ENCODE measurements at regions not wholly inside any gene's neighbourhood (a gene's known extent, or its start where the extent isn't known, plus 50 kb on each side); places are given as distances from the start of the nearest gene placed in this dataset.

DNA sequence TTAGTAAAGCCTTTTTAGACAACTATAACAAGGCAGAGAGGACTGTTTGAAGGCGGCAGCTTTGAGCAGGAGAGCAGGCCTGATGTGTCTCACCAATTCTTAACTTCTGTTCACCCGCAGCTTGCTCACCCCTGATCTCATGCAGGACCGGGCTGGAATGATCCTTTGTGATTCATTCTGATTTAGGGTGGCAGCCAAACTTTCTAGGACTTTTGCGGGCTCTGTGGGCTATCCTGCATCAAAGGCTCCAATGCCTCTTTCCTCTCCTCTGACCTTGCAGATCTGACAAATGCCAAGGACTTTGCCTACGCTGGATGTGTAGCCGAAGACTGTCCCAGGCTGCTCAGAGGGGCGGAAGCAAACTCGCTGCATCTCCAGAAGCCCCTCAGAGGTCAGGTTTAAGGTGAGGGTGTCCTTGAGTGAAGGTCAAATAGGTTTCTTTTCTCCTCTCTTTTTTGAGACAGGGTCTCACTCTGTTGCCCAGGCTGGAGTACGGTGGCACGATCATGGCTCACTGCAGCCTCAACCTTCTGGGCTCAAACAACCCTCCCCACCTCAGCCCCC, 72.3 kb downstream of the VEGFA start:
- H3K9ac ChIP-seq (ENCODE audit: insufficient read depth, low read length, poor library complexity, severe bottlenecking): no peak overlapping the region
- DNase-seq: no peak
- H3K27me3 ChIP-seq (ENCODE audit: control insufficient read depth in 2 of 2, insufficient read depth in 2 of 2, low read length in 2 of 2): no peaks in the 10 kb centered on the region
- H3K79me2 ChIP-seq (ENCODE audit: insufficient read depth, low read length): no peaks in the 10 kb centered on the region
- H3K9me3 ChIP-seq (replicated peaks in 1 of 2; ENCODE audit: control insufficient read depth in 1 of 2, insufficient read depth in 1 of 2, low read length in 2 of 2): no peaks in the 10 kb centered on the region
- 79% methylated on average over 6 of the region's 10 CpGs for WGBS (ENCODE audit: insufficient coverage)
- Mint-ChIP-seq H3K27ac (no peak overlapping the region), H3K27me3 (ENCODE audit: low read depth in 3 of 3) (peaks cover 3 to 5% (median 3%) of the 10 kb centered on the region in 3 donors), H3K9me3 (no peaks in the 10 kb centered on the region), H3K4me1 (peaks cover 17% of the 10 kb centered on the region), H3K4me3 (no peak overlapping the region), H3K36me3 (no peaks in the 10 kb centered on the region)
- H3K4me1 ChIP-seq (ENCODE audit: control insufficient read depth in 1 of 2, insufficient read depth in 2 of 2, low read length in 2 of 2): peaks cover 15 to 16% of the 10 kb centered on the region in 2 donors
- no peak overlapping the region for H2AFZ ChIP-seq (ENCODE audit: insufficient read depth, low read depth, low read length, poor library complexity, severe bottlenecking)
- no peak overlapping the region for H3K27ac ChIP-seq (ENCODE audit: low read depth in 1 of 2, low read length in 2 of 2)
- H3K36me3 ChIP-seq (replicated peaks in 1 of 2; ENCODE audit: control insufficient read depth in 1 of 2, insufficient read depth in 2 of 2, low read length in 2 of 2): no peaks in the 10 kb centered on the region
- H3K4me3 ChIP-seq (replicated peaks in 1 of 3; ENCODE audit: low read depth in 2 of 3, low read length in 3 of 3): no peak overlapping the region
- no peaks in the 10 kb centered on the region for H4K20me1 ChIP-seq (ENCODE audit: insufficient read depth, low read length)
- TF ChIP-seq CTCF (IDR thresholded peaks at IDR 0.05): no peak
- no peak overlapping the region for H3K4me2 ChIP-seq (replicated peaks; ENCODE audit: extremely low read depth, low read length, poor library complexity, severe bottlenecking)
- intact Hi-C loops (cut with micrococcal nuclease): no loop called here

DNA sequence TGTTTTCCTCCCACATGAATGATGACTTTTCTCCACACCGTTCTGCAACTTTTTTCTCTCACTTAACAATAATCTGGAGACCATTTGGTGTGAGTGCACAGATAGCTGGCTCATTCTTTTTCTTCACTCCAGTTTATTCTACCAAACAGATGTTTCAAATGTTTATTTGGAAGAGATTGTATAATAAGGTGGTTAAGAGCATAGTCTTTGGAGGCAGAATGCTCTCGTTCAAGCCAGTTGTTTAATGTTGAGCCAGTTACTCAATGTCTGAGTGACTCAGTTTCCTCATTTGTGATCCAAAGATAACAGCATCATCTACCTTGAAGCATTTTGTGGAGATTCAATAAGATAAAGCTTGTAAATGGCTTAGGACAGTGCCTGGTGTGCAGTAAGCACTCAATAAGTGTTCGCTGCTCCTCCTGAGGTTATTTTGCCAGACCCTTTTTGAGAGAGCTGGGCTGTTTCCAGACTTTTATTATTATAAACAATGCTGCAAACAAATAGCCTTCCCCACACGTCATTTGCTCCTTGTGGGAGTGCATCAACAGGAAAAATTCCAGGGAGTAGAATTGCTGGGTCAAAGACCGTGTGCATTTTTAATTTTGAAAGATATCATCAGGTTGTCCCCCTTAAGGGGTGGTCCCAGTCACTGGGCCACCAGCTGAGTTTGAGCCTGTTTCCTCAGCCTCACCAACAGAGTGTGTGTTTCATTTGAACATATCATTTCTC, 70.6 kb downstream of the VEGFA start:
- H3K27ac ChIP-seq (ENCODE audit: low read depth in 1 of 2, low read length in 2 of 2): no peak overlapping the region
- no peak overlapping the region for H3K4me3 Mint-ChIP-seq

More for the DNA sequence above, 70.6 kb downstream of the VEGFA start:
- no peaks in the 10 kb centered on the region for H3K9me3 Mint-ChIP-seq
- no peaks in the 10 kb centered on the region for H3K36me3 Mint-ChIP-seq
- H3K79me2 ChIP-seq (ENCODE audit: insufficient read depth, low read length): no peaks in the 10 kb centered on the region
- no peak overlapping the region for H3K4me3 ChIP-seq (replicated peaks in 1 of 3; ENCODE audit: low read depth in 2 of 3, low read length in 3 of 3)
- peaks cover 15 to 16% of the 10 kb centered on the region in 2 donors for H3K4me1 ChIP-seq (ENCODE audit: control insufficient read depth in 1 of 2, insufficient read depth in 2 of 2, low read length in 2 of 2)
- no peak for DNase-seq
- H3K4me1 Mint-ChIP-seq: peaks cover 17% of the 10 kb centered on the region
- TF ChIP-seq CTCF (IDR thresholded peaks at IDR 0.05): no peak
- intact Hi-C loops (cut with micrococcal nuclease): no loop called here
- no peaks in the 10 kb centered on the region for H3K9me3 ChIP-seq (replicated peaks in 1 of 2; ENCODE audit: control insufficient read depth in 1 of 2, insufficient read depth in 1 of 2, low read length in 2 of 2)
- H3K27me3 ChIP-seq (ENCODE audit: control insufficient read depth in 2 of 2, insufficient read depth in 2 of 2, low read length in 2 of 2): no peaks in the 10 kb centered on the region
- H3K4me2 ChIP-seq (replicated peaks; ENCODE audit: extremely low read depth, low read length, poor library complexity, severe bottlenecking): no peak overlapping the region
- H2AFZ ChIP-seq (ENCODE audit: insufficient read depth, low read depth, low read length, poor library complexity, severe bottlenecking): no peak overlapping the region
- no CpG with 5 or more reads among the region's 5 CpGs for WGBS (ENCODE audit: insufficient coverage)
- H3K27ac Mint-ChIP-seq: no peak overlapping the region
- H4K20me1 ChIP-seq (ENCODE audit: insufficient read depth, low read length): no peaks in the 10 kb centered on the region
- H3K9ac ChIP-seq (ENCODE audit: insufficient read depth, low read length, poor library complexity, severe bottlenecking): no peak overlapping the region
- H3K27me3 Mint-ChIP-seq (ENCODE audit: low read depth in 3 of 3): peaks cover 3 to 6% (median 5%) of the 10 kb centered on the region in 3 donors
- no peaks in the 10 kb centered on the region for H3K36me3 ChIP-seq (replicated peaks in 1 of 2; ENCODE audit: control insufficient read depth in 1 of 2, insufficient read depth in 2 of 2, low read length in 2 of 2)

Measured in CD14-positive monocyte (primary cell).